ENCODE measurements at regions not wholly inside any gene's neighbourhood (a gene's known extent, or its start where the extent isn't known, plus 50 kb on each side); places are given as distances from the start of the nearest gene placed in this dataset.

DNA sequence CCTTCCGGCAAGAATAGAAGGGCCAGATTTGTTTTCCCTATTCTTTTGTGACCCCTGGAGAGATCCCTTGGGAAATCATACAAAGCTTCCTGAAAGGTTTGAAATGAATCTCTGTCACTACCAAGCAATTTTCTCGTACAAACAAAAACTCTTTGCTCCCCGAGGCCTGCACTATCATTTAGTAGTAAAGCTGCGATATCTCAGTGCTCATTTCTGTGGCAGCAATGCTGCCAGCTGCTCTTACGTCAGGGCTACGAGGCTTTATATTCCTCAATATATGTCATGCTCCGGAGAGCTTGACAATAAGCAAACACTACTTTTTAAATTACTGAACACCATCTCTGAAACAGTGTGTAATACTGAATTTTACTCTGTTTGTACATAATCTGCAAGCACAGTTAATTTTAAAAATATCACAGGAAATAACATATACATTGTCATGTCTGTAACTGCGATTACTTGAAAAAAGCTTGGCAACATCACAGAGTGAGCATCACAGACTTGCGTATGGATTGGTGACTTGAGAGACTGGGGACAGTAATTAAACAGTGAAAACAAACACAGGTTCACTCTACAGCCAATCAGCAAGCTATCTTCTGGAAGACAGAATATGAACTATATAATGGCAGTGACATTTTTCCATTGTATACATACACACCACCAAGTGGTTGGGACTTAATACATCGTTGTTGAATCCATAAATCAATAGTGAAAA is 403.3 kb upstream of the NETO1 start:
- no peak for DNase-seq

DNA sequence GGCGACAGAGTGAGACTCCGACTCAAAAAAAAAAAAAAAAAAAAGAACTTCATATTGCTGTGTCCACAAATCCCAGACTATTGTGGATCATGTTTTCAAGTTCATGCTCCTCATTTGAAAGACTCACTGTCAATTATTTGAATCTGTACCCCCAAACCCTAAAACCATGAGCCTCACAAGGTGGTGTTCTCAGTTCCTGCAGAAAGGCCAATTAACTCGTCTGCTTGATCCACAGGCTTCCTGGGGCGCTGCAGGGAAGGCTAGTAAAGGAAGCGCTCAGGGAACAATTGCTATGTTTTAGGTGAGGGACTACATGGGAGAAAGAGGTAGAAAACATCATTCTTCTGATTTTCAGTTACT is 396.8 kb upstream of the NETO1 start:
- DNase-seq: no peak

DNA sequence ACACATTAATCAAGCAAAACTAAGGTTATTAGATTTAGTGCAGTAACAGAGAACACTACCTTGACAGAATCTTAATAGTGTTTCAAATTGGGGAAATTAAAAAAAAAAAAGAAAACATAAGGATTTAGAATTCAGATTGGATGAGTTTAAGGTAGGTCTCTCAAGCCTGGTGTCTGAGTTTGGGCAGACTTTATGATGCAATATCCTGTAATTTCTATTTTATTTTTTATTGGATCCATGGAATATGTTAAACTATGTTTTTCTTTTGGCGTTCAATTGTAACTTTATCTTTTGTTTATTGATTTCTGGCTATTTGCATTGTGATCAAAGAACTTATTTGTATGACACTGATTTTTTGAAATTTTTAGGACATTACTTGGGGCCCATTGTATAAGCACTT is 394.1 kb upstream of the NETO1 start:
- no peak for DNase-seq

DNA sequence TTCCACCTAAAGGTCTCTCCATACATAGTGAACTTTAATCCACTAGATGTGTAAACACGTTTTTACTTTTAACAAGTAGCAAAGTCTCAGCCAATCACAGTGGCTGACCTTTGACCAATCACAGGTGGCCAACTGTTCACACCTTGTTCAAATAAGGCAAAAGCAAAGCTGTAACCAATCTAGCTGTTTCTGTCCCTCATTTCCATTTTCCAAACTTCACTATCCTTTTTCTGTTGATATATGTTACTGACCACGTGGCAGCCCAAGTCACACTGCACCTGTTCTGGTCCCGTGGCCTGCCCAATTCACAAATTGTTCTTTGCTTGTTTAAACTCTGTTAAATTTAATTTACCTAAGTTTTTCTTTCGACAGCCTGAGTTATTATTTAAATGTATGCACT is 393.5 kb upstream of the NETO1 start:
- DNase-seq: no peak

DNA sequence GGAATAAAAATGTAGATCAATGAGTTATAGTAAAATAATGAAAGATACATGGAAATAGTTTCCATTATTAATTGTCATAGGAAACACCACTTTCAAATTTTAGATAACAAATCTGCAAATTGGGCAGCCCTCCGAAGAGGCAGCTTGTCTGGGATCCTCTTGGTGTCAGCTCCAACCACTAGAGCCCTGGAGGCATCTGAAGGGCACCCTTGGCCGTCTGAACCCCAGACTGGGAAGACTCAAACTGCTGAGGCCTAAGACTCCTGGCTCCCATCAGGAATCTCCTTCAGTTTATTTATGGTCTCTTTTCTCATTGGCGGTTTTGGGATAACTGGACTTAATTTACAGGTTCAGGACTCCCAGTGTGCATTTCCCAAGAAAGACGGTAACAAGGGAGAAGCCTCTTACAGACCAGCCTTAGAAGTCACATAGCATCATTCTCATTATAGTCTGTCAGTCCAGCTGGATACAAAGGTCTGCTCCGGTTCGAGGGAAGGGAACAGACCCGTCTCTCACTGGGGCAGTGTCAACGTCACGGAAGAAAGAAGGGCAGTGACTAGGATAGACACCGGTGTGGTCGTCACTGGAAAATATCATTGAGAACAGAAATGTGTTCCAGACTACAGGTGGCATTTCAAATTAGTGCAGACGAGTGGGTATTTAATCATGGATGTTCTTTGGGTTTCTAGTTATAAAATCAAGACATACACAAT is 390.7 kb upstream of the NETO1 start:
- no peak for DNase-seq

DNA sequence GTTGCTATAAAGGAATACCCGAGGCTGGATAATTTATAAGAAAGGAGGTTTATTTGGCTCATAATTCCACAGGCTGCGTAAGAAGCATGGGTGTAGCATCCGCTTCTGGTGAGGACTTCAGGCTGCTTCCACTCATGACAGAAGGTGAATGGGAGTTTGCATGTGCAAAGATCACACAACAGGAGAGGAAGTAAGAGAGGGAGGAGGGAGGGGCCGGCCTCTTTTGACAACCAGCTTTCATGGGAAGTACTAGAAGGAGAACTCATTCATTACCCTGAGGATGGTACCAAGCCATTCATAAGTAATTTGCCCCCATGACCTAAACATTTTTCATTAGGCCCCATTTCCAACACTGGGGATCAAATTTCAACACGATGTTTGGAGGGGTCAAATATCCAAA is 386.8 kb upstream of the NETO1 start:
- no peak for DNase-seq

DNA sequence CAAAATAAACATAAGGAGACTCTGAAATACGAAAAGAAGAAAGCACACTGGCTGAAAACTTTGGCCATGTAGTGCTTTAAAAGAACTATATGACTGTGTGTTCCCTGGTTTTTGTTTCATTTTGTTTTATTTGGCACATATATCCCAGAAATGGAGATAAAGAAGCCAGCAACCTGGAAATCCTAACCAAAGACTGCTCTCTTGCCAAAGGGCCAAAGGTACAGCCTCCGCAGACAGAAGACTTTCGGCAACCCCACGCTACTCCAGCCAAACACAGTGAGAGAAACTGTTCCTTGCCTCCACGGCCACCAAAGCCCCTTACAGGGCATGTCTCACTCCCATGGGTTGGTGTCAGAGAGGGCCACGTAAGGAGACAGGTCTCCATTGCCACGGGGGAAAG is 381.2 kb upstream of the NETO1 start:
- no peak for DNase-seq

DNA sequence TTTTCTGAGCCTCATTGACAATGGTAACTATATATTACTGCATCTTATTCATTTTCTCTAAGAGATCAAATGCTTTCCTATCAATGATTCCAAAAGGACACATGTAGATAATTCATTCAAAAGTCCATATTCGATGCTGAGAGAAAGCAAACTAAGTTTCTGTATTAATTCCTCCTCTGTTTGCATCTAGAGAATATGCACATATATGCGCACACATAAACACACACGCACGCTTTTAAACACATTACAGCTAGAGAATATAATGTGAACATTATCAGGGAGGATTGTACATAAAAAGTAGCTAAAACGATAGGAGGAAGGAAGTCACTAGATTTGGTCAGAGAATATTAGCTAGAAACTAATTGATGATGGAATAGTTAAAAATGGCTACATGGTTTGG is 379.0 kb upstream of the NETO1 start:
- no peak for DNase-seq

DNA sequence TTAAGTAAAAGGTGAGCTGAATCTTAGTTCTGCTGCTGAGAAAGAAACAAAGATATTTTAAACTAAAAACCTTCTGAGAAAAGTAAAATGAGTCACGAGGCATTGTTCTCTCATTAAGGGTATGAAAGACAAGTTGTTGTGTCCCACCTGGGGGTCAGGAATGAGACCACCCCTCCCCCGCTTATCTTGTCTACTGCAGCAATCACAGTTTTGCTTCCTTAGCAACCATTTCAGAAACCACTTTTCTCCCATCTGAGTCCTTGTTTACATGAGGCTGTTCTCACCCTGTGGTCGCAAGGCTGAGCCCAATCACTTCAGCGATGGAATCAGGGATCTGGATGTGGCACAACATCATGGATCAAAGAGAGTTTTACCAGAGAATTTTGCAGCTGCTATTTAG is 377.6 kb upstream of the NETO1 start:
- no peak for DNase-seq

DNA sequence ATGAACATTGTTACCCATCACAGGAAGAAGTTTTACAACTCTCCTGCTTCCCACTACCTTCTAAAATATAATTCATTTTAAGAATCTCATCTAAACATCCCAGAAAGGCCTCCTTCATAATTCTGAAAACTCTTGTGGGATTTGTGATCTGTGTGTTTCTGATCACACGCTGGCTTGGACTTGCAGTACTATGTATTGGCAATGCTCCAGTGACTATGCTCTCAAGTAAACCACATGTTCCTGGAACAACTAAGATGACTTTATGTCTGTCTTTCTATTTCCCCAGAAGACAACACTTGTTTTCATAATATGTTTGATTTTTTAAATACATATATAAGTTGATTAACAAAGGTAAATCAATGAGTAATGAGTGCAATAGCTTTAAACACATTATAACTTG is 376.6 kb upstream of the NETO1 start:
- no peak for DNase-seq

DNA sequence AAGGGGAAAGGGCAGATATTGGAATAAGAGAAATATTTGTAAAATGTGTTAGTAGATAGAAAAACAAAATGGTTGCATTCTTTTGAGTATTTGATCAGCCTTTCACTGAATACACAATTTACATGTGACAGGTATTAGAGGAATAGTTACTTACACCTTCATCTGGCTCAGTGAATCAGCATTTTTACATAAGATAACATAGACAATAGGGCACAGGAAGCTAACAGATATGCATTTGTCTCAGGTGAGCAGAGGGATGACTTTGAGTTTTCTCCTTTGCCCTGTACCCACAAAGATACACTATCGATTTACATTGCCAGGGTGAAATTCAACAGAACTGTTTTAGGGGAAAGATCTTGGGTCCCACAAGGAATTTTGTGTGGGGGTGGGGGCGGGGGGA is 373.1 kb upstream of the NETO1 start:
- DNase-seq: no peak

DNA sequence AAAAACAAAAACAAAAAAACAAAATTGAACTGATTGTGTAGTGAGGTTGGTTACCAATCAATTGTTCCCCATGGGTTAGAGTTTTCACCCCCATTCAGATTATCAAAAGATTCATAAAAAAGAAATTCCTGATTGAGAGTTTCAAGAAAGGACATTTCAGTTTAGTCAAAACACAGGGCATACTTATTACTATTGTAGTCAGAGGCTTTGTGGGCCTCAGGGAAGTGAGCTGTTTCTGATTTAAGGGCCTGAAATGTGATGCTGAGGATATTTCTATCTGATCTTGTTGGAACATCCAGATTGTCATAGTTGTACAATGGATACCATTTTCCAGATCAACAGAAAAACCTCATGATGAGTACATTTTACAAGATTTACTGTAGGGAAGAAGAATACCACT is 368.1 kb upstream of the NETO1 start:
- DNase-seq: no peak

DNA sequence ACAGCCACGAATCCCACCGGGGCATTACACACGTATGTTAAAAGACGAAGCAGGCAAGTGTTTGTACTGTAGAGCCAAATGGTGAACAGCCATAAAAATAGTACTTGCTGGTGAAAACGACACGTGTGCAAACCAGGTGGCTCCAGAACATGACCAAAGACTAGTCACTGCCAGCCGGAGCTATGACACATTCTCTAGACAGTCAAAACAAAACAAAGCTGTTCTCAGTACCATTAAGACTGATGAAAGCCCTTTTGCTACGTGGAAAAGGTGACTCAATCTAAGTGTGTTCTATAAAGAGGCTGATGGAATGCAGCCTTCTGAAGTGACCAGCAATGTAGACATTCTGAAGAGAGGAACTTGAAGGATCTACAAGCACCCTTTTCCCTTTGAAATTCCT is 367.7 kb upstream of the NETO1 start:
- DNase-seq: no peak

DNA sequence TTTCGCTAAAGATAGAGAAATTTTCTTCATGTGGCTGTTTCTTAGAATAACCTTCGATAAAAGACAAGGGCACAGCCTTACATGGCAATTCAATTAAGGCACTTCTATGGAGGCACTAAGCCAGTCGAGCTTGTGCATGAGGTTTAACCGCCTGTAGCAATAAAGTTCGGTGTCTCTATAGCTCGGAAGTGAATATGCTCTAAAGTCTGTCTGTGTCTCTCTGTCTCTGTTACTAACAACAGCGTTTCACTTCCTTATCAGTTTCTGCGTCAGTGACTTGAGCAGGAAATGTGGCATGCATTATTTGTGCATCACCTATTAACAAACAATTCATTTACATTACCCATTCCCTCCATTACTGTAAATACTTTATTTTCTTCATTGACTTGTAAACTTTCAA is 365.1 kb upstream of the NETO1 start:
- no peak for DNase-seq

DNA sequence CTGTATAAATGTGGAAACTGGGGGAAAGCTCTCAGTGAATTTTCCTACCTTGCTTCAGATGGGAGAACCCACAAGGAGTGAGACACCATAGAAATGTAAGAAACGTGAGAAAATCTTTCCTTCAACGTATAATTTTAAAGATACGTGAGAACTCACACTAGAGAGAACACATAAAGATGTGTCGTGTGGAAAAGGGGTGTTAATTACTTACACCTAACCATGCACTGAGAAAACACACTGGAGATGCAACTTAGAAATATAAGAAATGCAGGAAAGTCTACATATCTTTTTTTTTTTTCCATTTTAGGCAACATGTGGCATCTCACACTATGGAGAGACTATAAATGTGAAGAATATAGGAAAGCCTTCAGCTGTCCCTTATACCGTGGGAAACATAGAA is 352.9 kb upstream of the NETO1 start:
- no peak for DNase-seq

DNA sequence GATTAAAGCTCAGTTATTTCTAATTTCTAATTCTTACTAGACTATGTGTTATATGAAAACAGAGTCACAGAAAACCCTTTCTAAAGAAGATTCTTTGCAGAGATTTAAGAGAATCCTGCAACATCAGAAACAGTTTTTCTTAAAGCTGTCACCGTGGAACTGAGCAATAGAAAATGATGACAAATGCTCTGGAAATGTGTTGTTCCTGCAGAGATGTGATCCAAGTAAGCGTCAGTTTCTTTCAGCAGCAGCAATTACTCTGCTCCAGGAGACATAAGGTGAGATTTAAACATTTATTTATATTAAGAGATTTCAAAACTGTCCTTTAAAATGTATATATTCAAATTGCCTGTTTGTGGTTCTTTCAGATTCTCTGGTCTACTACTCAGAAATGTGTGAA is 350.5 kb upstream of the NETO1 start:
- no peak for DNase-seq

DNA sequence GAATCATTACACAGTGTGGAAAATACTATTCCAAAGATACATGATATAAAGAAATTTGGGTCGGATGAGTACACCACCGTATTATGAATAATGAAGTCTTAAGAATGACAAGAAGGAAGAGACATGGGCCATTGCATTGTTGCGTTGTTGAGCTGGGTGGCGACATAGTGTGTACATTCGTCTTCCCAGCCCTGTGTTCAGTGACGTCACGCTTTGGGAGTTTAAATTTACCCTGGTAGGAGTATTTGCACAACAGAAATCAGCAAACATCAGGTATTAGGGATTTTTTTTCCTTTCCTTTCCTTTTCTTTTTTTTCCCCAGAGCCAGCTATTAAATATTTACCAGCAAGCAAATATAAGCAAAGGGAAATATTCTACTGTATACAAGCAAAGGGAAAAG is 347.2 kb upstream of the NETO1 start:
- DNase-seq: no peak

DNA sequence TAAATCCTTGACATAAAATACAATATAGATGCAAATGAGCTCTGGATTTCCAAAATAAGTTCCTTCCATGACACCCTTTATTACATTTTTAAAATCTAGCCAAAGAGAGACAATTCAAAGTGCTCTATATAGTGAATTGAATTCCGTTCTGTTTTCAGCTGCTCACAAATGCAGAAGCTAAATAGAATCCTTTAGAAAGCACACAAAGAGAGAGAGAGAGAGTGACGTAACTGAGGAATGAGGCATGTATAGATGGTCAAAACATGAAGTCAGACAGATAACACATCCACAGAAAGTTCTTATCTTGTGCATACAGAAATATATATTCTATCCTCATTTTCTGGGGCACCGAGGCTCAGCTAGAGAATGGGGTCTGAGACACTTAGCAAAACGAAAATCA is 344.7 kb upstream of the NETO1 start:
- no peak for DNase-seq

DNA sequence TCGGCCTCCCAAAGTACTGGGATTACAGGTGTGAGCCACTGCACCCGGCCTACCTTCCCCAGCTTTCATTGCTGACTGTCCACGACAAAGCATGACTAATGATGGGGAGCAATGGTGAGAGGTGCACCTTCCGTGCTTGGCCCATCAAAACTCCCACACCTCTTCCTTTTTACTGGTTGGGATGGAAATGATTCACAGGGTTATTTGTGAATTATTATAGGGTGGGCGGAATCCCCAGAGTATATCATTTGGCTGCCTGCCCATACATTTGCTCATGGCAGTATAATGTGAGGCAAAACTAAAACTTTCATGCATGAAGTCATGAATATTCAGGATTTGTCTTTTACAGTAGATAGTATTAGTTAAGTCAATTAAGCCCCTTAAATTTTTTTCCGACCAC is 334.2 kb upstream of the NETO1 start:
- no peak for DNase-seq

DNA sequence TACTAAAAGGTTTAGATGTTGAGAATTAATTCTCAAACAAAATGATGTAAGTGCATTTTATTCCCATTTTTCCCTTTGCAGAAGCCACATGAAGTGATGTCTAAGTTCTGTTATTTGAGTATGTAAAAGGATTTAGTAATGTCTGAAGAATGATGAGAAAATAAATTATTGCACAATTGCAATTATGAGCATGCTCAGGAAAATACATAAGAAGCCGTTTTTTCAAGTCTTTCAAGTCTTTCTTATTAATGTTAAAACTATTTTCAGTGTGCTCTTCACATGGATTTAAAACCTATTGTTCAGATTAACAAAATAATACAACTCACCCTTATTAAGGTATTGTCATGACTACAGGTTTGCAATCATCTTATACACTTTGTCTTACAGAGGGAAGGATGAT is 331.4 kb upstream of the NETO1 start:
- no peak for DNase-seq

DNA sequence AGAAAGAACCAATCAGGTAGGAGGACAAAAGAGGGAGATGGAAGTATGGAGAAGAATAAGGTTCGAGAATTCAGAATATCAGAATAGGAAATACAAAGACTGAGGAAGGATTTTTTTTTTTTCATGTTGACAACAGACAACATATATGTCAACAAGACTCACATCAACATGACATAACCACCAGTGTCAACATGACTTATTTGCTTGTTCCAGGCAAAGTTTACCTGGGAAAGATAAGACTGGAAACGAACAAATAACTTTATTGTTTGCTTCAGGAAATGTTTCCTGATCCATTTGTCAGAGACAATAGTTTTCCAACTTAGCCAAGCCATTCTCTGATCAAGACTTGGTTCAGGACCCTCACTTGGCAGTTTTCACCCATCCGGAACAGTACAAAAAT is 321.9 kb upstream of the NETO1 start:
- DNase-seq: no peak

DNA sequence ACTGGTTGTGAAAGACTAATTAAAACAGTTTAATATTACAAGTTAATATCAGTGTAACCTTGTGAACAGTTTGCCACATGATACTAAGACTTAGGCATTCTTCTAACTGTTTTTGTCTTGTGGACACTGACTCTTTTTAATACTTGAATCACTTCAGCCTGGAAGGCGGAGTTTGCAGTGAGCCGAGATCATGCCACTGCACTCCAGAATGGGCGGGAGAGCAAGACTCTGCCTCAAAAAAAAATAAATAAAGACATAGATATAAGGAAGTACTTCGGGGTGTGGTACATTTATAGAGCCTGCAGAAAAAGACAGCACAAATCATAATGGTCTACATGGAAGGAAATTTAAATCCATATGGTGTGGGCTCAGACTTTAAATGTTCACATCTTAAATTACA is 300.4 kb upstream of the NETO1 start:
- no peak for DNase-seq

DNA sequence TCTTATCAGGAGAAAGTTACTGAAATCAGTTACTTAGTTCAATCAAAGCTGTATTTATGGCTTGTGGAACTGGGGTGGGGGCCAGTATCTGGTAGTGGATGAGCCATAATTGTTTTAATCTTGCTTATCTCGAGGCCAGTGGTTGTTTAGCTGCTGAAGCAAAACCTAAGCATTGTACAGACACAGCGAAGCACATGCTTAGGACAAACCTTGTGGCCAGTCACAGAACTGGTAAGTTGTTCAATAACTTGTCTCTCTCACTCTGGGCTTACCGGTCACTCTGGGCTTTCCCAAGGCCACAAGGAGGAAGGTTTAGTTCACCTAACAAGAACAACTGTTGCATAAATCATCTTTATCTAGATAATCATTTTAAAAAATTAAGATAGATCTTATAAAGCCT is 296.6 kb upstream of the NETO1 start:
- DNase-seq: no peak

DNA sequence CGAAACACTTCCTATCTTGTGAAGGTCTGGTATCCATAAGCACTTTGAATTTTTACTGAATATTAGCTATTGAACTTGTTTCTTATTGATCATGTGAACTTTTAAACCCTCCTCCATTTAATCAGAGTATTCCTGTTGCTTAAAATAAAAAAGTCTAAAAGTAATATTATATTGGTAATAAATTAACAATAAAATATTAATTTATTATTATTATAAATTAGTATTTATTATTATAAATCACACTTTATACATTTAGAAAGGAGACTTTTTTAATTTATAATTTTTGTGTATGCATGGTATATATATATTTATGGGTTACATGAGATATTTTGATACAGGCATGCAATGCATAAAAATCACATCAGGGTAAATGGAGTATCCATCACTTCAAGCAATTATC is 295.4 kb upstream of the NETO1 start:
- DNase-seq: no peak

DNA sequence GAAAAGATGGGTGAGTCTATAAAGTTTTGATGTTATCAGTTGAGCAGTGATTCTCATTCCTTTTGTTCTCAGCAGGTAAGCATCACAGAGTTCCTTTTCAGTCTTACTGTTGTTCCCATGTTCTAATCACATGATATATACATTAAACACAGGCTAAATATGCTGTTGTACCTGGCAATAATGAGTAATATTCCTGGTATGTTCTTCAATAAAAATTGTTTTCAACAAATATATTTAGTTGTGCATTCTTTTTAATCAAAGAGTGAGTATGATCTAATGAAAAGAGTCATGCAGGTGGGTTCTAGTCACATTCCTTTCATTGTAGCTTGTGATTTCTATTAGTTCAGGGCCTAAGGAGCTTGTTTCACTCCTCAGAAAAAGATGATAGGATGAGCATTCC is 288.3 kb upstream of the NETO1 start:
- no peak for DNase-seq

All from stimulated activated CD4-positive, alpha-beta T cell treated with anti-CD3 and anti-CD28 coated beads, Interleukin-2, amount 100 ng/mL, for 48 hours (primary cell).